HL-60 (cell line): ENCODE measurements at regions not wholly inside any gene's neighbourhood (a gene's known extent, or its start where the extent isn't known, plus 50 kb on each side); places are given as distances from the start of the nearest gene placed in this dataset.
A peak's percentile ranks its signal among the peaks of the same experiment; 100 is the strongest.

Experiments
- DNase-seq, 2 experiments: peaks; one replicate each; pipeline ENCODE4 v3.0.0-alpha.2; 2010 to 2020; ENCODE audit warnings: low read depth in 1 of 2, low spot score in 1 of 2
- H3K27ac ChIP-seq: fragments of 250-450 bp; sonication (Bioruptor Pico); replicated peaks from 2 replicates; pipeline ENCODE4 v1.5.1; 2020; ENCODE audit warnings: mild to moderate bottlenecking, moderate library complexity
- H3K27me3 ChIP-seq: fragments of 250-450 bp; sonication (Bioruptor Pico); 2 replicates; pipeline ENCODE4 v1.5.1; 2021; ENCODE audit warnings: mild to moderate bottlenecking, moderate library complexity; ENCODE audit not compliant: insufficient read depth, poor library complexity, severe bottlenecking
- H3K4me3 ChIP-seq: replicated peaks from 2 replicates; pipeline ENCODE4 v1.5.1; 2011; ENCODE audit warnings: mild to moderate bottlenecking, control low read depth, low read length; ENCODE audit not compliant: insufficient read depth
- CTCF ChIP-seq: IDR thresholded peaks from one replicate; pipeline ENCODE4 v1.5.1; 2011; ENCODE audit warnings: low read length, control low read depth, inconsistent platforms; ENCODE audit not compliant: insufficient read depth
- GABPA ChIP-seq: IDR thresholded peaks from 2 replicates; pipeline ENCODE4 v1.6.1; 2012; ENCODE audit warnings: low read depth
- POLR2AphosphoS5 ChIP-seq: IDR thresholded peaks from 2 replicates; pipeline ENCODE4 v1.6.1; 2012; ENCODE audit warnings: low read depth
- REST ChIP-seq: IDR thresholded peaks from 2 replicates; pipeline ENCODE4 v1.6.1; 2012; ENCODE audit warnings: low read depth; ENCODE audit not compliant: insufficient replicate concordance
- SPI1 ChIP-seq: IDR thresholded peaks from 2 replicates; pipeline ENCODE4 v1.6.1; 2012; ENCODE audit warnings: low read depth, mild to moderate bottlenecking, borderline replicate concordance

- Histone ChIP-seq H3K4me3 (no peak overlapping the region), H3K27ac (no peak overlapping the region), H3K27me3 (no peaks in the 10 kb centered on the region)
- DNase-seq: no peak
- TF ChIP-seq GABPA (no peak), CTCF (no peak), POLR2AphosphoS5 (no peak), REST (no peak), SPI1 (no peak)
These were observed 169.4 kb downstream of the SLIT2 start for GRCh38 chr4:20420916-20421602.

GRCh38 chr4:20421603-20421985 is 169.9 kb downstream of the SLIT2 start:
- DNase-seq: no peak
- TF ChIP-seq CTCF: no peak
- no peak for TF ChIP-seq GABPA
- TF ChIP-seq SPI1: no peak
- TF ChIP-seq REST: no peak
- no peak for TF ChIP-seq POLR2AphosphoS5
- H3K27me3 ChIP-seq: no peaks in the 10 kb centered on the region
- no peak overlapping the region for H3K4me3 ChIP-seq
- no peak overlapping the region for H3K27ac ChIP-seq

GRCh38 chr4:20422398-20422797 is 170.7 kb downstream of the SLIT2 start:
- TF ChIP-seq SPI1: no peak
- TF ChIP-seq CTCF: peak; percentile 19
- DNase-seq: peak in 1 of 2 experiments; percentile 39
- H3K27ac ChIP-seq: no peak overlapping the region
- H3K4me3 ChIP-seq: no peak overlapping the region
- H3K27me3 ChIP-seq: no peaks in the 10 kb centered on the region

- Histone ChIP-seq H3K27me3 (peaks cover 3% of the 10 kb centered on the region), H3K4me3 (no peak overlapping the region), H3K27ac (no peak overlapping the region)
- no peak for DNase-seq
- 0 out of 2 replicates have a peak, but pooled peaks have one; percentile 45 for TF ChIP-seq SPI1
- TF ChIP-seq GABPA: no peak
These were observed 171.7 kb downstream of the SLIT2 start for GRCh38 chr4:20423420-20423819.
